ENCODE measurements at regions not wholly inside any gene's neighbourhood (a gene's known extent, or its start where the extent isn't known, plus 50 kb on each side); places are given as distances from the start of the nearest gene placed in this dataset.

DNA sequence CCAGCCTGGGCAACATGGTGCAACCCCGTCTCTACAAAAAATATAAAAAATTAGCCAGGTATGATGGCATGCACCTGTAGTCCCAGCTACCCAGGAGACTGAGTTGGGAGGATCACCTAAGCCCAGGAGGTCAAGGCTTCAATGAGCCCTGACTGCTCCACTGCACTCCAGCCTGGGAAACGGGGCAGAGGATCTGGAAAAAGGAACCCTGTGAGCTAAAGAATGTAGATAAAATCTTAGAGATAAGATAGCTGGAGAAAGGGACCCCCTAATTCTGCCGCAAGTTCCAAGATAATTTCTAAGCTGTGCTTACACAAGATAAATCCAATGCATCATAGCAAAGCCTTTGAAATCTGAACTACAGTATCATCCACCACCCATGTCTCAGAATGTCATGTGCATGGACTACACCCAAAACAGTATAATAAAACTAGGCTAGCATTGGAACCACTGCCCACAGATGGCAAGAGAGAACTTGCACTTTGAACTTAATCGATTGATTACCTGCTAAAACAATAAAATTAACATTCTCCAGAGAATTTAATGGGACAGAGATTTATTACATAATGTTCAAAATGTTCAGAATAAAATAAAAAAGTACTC lies 99.9 kb downstream of the TRIM42 start:
- TF ChIP-seq, protein P1, sequence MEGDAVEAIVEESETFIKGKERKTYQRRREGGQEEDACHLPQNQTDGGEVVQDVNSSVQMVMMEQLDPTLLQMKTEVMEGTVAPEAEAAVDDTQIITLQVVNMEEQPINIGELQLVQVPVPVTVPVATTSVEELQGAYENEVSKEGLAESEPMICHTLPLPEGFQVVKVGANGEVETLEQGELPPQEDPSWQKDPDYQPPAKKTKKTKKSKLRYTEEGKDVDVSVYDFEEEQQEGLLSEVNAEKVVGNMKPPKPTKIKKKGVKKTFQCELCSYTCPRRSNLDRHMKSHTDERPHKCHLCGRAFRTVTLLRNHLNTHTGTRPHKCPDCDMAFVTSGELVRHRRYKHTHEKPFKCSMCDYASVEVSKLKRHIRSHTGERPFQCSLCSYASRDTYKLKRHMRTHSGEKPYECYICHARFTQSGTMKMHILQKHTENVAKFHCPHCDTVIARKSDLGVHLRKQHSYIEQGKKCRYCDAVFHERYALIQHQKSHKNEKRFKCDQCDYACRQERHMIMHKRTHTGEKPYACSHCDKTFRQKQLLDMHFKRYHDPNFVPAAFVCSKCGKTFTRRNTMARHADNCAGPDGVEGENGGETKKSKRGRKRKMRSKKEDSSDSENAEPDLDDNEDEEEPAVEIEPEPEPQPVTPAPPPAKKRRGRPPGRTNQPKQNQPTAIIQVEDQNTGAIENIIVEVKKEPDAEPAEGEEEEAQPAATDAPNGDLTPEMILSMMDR (IDR thresholded peaks at IDR 0.05), result no peak
- no peak for TF ChIP-seq POLR2A (IDR thresholded peaks at IDR 0.05)

All from uterus (tissue), 2 donors.